ENCODE measurements at regions not wholly inside any gene's neighbourhood (a gene's known extent, or its start where the extent isn't known, plus 50 kb on each side); places are given as distances from the start of the nearest gene placed in this dataset.

GRCh38 chr16:61421111-61421510 is 615.1 kb downstream of the CDH8 start:
- no peak for TF ChIP-seq SIN3A (IDR thresholded peaks at IDR 0.05; ENCODE audit: borderline replicate concordance, insufficient read depth, low read length)
- no peak for TF ChIP-seq FOXP2 (optimal IDR thresholded peaks at IDR 0.05; ENCODE audit: borderline replicate concordance, extremely low read depth, extremely low read length, insufficient read depth)
- TF ChIP-seq TAF1 (IDR thresholded peaks at IDR 0.05; ENCODE audit: borderline replicate concordance, insufficient read depth, low read length): no peak
- no peak for TF ChIP-seq POLR2AphosphoS5 (IDR thresholded peaks at IDR 0.05; ENCODE audit: low read depth, low read length)
- no peak for TF ChIP-seq REST (IDR thresholded peaks at IDR 0.05; ENCODE audit: insufficient read depth in 1 of 2, low read depth in 2 of 2, low read length in 2 of 2)

- no peak for TF ChIP-seq REST (IDR thresholded peaks at IDR 0.05; ENCODE audit: insufficient read depth in 1 of 2, low read depth in 2 of 2, low read length in 2 of 2)
- no peak for TF ChIP-seq TAF1 (IDR thresholded peaks at IDR 0.05; ENCODE audit: borderline replicate concordance, insufficient read depth, low read length)
These were observed 616.4 kb downstream of the CDH8 start for GRCh38 chr16:61419791-61420190.

GRCh38 chr16:61415126-61415525 is 621.1 kb downstream of the CDH8 start:
- TF ChIP-seq SIN3A (IDR thresholded peaks at IDR 0.05; ENCODE audit: borderline replicate concordance, insufficient read depth, low read length): no peak

DNA sequence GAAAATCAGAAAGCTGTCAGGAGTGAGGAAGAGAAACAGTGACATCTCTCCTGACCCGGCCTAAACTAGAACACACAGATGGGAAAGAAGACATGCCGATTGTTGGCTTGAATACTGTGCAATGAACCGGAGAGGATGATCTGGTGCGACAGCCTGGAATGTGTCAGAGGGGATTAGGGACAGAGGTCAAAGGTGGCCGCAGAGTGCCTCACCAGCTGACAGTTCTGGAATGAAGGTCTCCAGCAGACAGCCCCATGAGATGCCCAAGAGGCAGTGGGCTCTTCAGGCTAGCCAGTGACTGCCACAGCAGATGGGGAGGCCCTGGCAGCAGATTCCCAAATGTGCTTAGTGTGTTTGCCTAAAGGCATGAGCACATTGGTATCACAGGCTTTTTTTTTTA is 623.2 kb downstream of the CDH8 start:
- TF ChIP-seq SIN3A (IDR thresholded peaks at IDR 0.05; ENCODE audit: borderline replicate concordance, insufficient read depth, low read length) (no peak), POLR2AphosphoS5 (IDR thresholded peaks at IDR 0.05; ENCODE audit: low read depth, low read length) (no peak), FOXP2 (optimal IDR thresholded peaks at IDR 0.05; ENCODE audit: borderline replicate concordance, extremely low read depth, extremely low read length, insufficient read depth) (no peak), TAF1 (IDR thresholded peaks at IDR 0.05; ENCODE audit: borderline replicate concordance, insufficient read depth, low read length) (no peak)

DNA sequence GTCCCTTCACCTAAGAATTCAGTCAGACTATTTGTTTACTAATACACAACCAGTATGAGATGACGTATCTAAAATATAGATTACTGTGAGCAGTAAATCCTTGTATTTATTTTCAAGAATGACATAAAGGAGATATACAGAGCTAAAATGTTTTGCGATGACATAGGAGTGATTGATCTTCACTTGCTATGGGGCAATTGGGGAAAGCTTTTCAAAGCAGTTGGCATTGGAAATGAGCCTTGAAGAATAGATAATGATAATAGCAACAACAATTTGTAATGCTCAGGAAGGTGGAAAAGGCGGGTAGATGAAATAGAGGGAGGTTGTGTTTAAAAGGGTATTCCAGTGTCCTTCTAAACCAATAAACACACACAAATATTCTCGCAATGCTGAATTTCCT is 623.7 kb downstream of the CDH8 start:
- TF ChIP-seq FOXP2 (optimal IDR thresholded peaks at IDR 0.05; ENCODE audit: borderline replicate concordance, extremely low read depth, extremely low read length, insufficient read depth) (no peak), REST (IDR thresholded peaks at IDR 0.05; ENCODE audit: insufficient read depth in 1 of 2, low read depth in 2 of 2, low read length in 2 of 2) (no peak), TAF1 (IDR thresholded peaks at IDR 0.05; ENCODE audit: borderline replicate concordance, insufficient read depth, low read length) (no peak), SIN3A (IDR thresholded peaks at IDR 0.05; ENCODE audit: borderline replicate concordance, insufficient read depth, low read length) (no peak), POLR2AphosphoS5 (IDR thresholded peaks at IDR 0.05; ENCODE audit: low read depth, low read length) (no peak)

GRCh38 chr16:61409604-61410003 is 626.6 kb downstream of the CDH8 start:
- TF ChIP-seq TAF1 (IDR thresholded peaks at IDR 0.05; ENCODE audit: borderline replicate concordance, insufficient read depth, low read length) (no peak), REST (IDR thresholded peaks at IDR 0.05; ENCODE audit: insufficient read depth in 1 of 2, low read depth in 2 of 2, low read length in 2 of 2) (no peak), SIN3A (IDR thresholded peaks at IDR 0.05; ENCODE audit: borderline replicate concordance, insufficient read depth, low read length) (no peak), POLR2AphosphoS5 (IDR thresholded peaks at IDR 0.05; ENCODE audit: low read depth, low read length) (no peak), FOXP2 (optimal IDR thresholded peaks at IDR 0.05; ENCODE audit: borderline replicate concordance, extremely low read depth, extremely low read length, insufficient read depth) (no peak)

All from PFSK-1 (cell line).